ENCODE measurements at regions not wholly inside any gene's neighbourhood (a gene's known extent, or its start where the extent isn't known, plus 50 kb on each side); places are given as distances from the start of the nearest gene placed in this dataset.
A peak's percentile ranks its signal among the peaks of the same experiment; 100 is the strongest.

- TF ChIP-seq KLF6 (CRISPR knock-in tag; IDR thresholded peaks at IDR 0.05) (peak; percentile 68; the same call in 1 of the 2 replicates), ZSCAN9 (CRISPR knock-in tag; IDR thresholded peaks at IDR 0.05; ENCODE audit: borderline replicate concordance) (peak; percentile 76), REPIN1 (CRISPR knock-in tag; IDR thresholded peaks at IDR 0.05; ENCODE audit: borderline replicate concordance, low read depth) (peak; percentile 64; the same call in 1 of the 2 replicates), ZNF891 (CRISPR knock-in tag; IDR thresholded peaks at IDR 0.05) (no peak), ZBTB10 (CRISPR knock-in tag; IDR thresholded peaks at IDR 0.05; ENCODE audit: borderline replicate concordance) (no peak), ESRRA (CRISPR knock-in tag; IDR thresholded peaks at IDR 0.05; ENCODE audit: low read depth) (0 out of 2 replicates have a peak, but pooled peaks have one; percentile 2), ZNF788 (CRISPR knock-in tag; IDR thresholded peaks at IDR 0.05; ENCODE audit: borderline replicate concordance) (peak; percentile 70; the same call in 1 of the 2 replicates)
Measured at GRCh38 chr5:143506836-143507552, 103.5 kb upstream of the NR3C1 start (continued).

- POLR2A ChIA-PET: no interaction called here
- Histone ChIP-seq H4K20me1 (ENCODE audit: insufficient read depth, low read length) (no peaks in the 10 kb centered on the region), H3K9ac (ENCODE audit: insufficient read depth, low read depth, low read length) (no peak overlapping the region), H3K9me3 (ENCODE audit: low read length) (peaks cover 8% of the 10 kb centered on the region), H2AFZ (ENCODE audit: low read length) (no peak overlapping the region), H3K4me1 (ENCODE audit: insufficient read depth, low read length) (peaks cover 49% of the 10 kb centered on the region), H3K36me3 (replicated peaks in 1 of 2; ENCODE audit: control insufficient read depth in 1 of 2, insufficient read depth in 2 of 2, low read length in 2 of 2) (no peaks in the 10 kb centered on the region), H3K79me2 (ENCODE audit: insufficient read depth, low read length) (no peaks in the 10 kb centered on the region), H3K4me2 (ENCODE audit: low read depth, low read length) (no peak overlapping the region), H3K4me3 (replicated peaks in 1 of 3; ENCODE audit: insufficient read depth in 1 of 3, low read depth in 2 of 3, low read length in 3 of 3) (no peak overlapping the region), H3K27me3 (ENCODE audit: control insufficient read depth in 1 of 2, insufficient read depth in 2 of 2, low read length in 2 of 2) (no peaks in the 10 kb centered on the region), H3K27ac (ENCODE audit: extremely low read length, insufficient read depth, low read length) (peak overlapping the region; percentile 99)
- no peak for DNase-seq (ENCODE audit: low spot score)
- ATAC-seq: no peak
- WGBS (ENCODE audit: low lambda C conversion rate): 100% methylated on average over 1 of the region's 1 CpG
- in situ Hi-C loops (cut with HindIII; ENCODE audit: extremely low pct_ligation_motif_present, low pct_unique_long_range_greater_than_20kb): loop anchor here (5.0 kb wide), 1 partner anchor 86 kb away; no protein-coding TSS in a partner anchor
- BruUV-seq (replicated peaks): no TSS peak
- FAIRE-seq: no peak
- intact Hi-C loops (cut with micrococcal nuclease; ENCODE audit: unreplicated experiment): loop anchor here (2.0 to 5.0 kb wide), 3 partner anchors 57 to 321 kb away; no protein-coding TSS in a partner anchor
- CTCF ChIA-PET (ENCODE audit: low intra/inter-chr PET ratio, low total read pairs): no interaction called here
- TF ChIP-seq ZNF878 (CRISPR knock-in tag; IDR thresholded peaks at IDR 0.05) (no peak), ZNF501 (CRISPR knock-in tag; IDR thresholded peaks at IDR 0.05) (no peak), CEBPB (IDR thresholded peaks at IDR 0.05; ENCODE audit: borderline replicate concordance, low read depth, low read length) (no peak), MNT (IDR thresholded peaks at IDR 0.05) (no peak), ZNF746 (CRISPR knock-in tag; IDR thresholded peaks at IDR 0.05) (no peak), RBM39 (IDR thresholded peaks at IDR 0.05; ENCODE audit: low read depth, low read length, poor library complexity, severe bottlenecking) (no peak), ARNT2 (CRISPR knock-in tag; IDR thresholded peaks at IDR 0.05; ENCODE audit: low read depth) (no peak), ZNF724P (CRISPR knock-in tag; IDR thresholded peaks at IDR 0.05; ENCODE audit: borderline replicate concordance) (no peak), MIER2 (CRISPR knock-in tag; IDR thresholded peaks at IDR 0.05) (no peak), ZNF766 (CRISPR knock-in tag; IDR thresholded peaks at IDR 0.05; ENCODE audit: borderline replicate concordance) (no peak), GATAD2A (CRISPR knock-in tag; IDR thresholded peaks at IDR 0.05) (no peak), ZBTB26 (CRISPR knock-in tag; IDR thresholded peaks at IDR 0.05; ENCODE audit: borderline replicate concordance) (no peak)
Measured at GRCh38 chr5:143505934-143506333, 102.4 kb upstream of the NR3C1 start.

Data from HepG2 (cell line).